Epithelial cell of proximal tubule (primary cell): ENCODE measurements at regions not wholly inside any gene's neighbourhood (a gene's known extent, or its start where the extent isn't known, plus 50 kb on each side); places are given as distances from the start of the nearest gene placed in this dataset.

Source experiments
- DNase-seq: peaks from one replicate; pipeline ENCODE4 v3.0.0-alpha.2; 2011; ENCODE audit warnings: low read depth
- H3K4me3 ChIP-seq: 2 replicates; pipeline ENCODE4 v1.5.1; 2011; ENCODE audit warnings: low read depth, mild to moderate bottlenecking, low read length
- TF ChIP-seq, protein P1 (sequence below): conservative IDR thresholded peaks from 2 replicates; pipeline ENCODE4 v1.5.1; 2012; ENCODE audit warnings: low read depth, mild to moderate bottlenecking, low read length

DNA sequence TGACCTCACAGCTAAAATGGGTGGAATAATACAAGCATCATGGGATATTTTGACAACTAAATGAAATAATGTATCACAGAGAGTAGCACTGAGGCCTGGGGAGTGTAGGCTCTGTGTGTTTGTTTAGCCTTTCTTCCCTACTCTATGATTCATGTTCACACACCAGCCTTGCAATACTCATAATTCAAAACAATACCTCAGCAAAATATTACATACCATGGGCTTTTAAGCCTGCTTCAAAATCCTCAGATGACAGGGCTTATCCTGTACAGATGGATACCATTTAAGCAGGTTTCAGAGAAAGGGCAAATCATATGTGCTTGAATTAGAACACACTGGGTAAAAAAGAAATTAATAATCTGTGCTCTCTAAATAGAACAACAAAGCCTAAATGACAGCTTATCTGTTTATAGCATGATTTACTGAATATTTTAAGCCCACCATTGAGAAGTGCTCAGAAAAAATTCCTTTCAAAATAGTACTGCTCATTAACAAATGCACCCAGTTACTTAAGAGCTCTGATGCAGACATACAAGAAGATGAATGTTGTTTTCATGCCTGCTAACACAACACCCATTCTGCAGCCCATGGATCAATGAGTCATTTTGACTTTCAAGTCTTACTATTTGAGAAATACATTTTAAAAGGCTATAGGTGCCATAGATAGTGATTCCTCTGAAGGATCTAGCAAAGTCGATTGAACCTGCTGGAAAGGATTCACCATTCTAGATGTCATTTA, 84.9 kb upstream of the ADAMTS20 start:
- TF ChIP-seq, protein P1, sequence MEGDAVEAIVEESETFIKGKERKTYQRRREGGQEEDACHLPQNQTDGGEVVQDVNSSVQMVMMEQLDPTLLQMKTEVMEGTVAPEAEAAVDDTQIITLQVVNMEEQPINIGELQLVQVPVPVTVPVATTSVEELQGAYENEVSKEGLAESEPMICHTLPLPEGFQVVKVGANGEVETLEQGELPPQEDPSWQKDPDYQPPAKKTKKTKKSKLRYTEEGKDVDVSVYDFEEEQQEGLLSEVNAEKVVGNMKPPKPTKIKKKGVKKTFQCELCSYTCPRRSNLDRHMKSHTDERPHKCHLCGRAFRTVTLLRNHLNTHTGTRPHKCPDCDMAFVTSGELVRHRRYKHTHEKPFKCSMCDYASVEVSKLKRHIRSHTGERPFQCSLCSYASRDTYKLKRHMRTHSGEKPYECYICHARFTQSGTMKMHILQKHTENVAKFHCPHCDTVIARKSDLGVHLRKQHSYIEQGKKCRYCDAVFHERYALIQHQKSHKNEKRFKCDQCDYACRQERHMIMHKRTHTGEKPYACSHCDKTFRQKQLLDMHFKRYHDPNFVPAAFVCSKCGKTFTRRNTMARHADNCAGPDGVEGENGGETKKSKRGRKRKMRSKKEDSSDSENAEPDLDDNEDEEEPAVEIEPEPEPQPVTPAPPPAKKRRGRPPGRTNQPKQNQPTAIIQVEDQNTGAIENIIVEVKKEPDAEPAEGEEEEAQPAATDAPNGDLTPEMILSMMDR: no peak
- DNase-seq: no peak
- no peak overlapping the region for H3K4me3 ChIP-seq

DNA sequence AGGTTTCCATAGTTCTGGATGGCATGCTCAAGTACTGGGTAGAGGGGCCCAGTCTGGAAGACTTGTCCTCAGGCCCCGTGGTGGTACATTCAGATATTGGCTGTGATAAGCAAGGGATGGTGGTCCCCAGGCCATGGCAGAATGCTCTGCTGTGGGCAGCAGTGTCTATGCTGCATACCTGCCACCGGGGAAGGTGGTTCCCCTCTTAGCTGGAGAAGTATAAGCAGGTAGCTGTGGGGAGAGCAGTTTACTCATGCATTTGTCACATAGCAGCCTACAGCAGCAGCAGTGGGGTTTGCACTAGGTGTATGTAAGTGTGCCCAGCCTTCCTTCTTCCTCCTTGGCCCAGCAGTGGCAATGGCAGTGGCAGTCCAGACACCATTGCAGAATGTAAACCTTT, 69.3 kb upstream of the ADAMTS20 start:
- no peak overlapping the region for H3K4me3 ChIP-seq
- DNase-seq: no peak
- TF ChIP-seq, protein P1: no peak

DNA sequence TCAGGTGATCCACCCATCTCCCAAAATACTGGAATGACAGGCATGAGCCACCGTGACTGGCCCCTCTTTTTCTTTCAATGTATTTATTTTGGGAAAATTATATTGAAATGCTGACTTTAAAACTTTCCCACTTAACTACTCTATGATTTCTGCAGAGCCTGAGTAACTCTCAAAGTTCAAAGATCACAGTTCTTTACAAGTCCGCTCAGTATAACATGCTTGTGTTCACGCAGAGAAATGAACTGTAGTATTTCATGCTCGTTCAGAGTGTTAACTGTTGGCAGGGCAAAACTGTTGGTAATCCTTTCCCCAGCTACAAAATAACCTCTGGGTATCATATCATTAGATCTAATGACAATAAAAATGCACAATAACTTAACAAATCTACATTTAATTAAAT, 50.7 kb upstream of the ADAMTS20 start:
- H3K4me3 ChIP-seq: no peak overlapping the region
- TF ChIP-seq, protein P1: no peak
- DNase-seq: no peak
